ENCODE measurements at regions not wholly inside any gene's neighbourhood (a gene's known extent, or its start where the extent isn't known, plus 50 kb on each side); places are given as distances from the start of the nearest gene placed in this dataset.

- TF ChIP-seq, protein P1, sequence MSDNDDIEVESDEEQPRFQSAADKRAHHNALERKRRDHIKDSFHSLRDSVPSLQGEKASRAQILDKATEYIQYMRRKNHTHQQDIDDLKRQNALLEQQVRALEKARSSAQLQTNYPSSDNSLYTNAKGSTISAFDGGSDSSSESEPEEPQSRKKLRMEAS (IDR thresholded peaks at IDR 0.05; ENCODE audit: low read depth, low read length), result no peak
- TF ChIP-seq CTCF (IDR thresholded peaks at IDR 0.05; ENCODE audit: low read depth, low read length), result no peak
- TF ChIP-seq POLR2A (IDR thresholded peaks at IDR 0.05; ENCODE audit: extremely low read depth, insufficient read length), result no peak
Measured at GRCh38 chr2:8587920-8588830, 93.7 kb upstream of the ID2 start.

All from NB4 (cell line).